HL-60 (cell line): ENCODE measurements at regions not wholly inside any gene's neighbourhood (a gene's known extent, or its start where the extent isn't known, plus 50 kb on each side); places are given as distances from the start of the nearest gene placed in this dataset.

Experiments
- DNase-seq, 2 experiments: peaks; one replicate each; pipeline ENCODE4 v3.0.0-alpha.2; 2010 to 2020; ENCODE audit warnings: low read depth in 1 of 2, low spot score in 1 of 2
- H3K27ac ChIP-seq: fragments of 250-450 bp; sonication (Bioruptor Pico); replicated peaks from 2 replicates; pipeline ENCODE4 v1.5.1; 2020; ENCODE audit warnings: mild to moderate bottlenecking, moderate library complexity
- H3K27me3 ChIP-seq: fragments of 250-450 bp; sonication (Bioruptor Pico); 2 replicates; pipeline ENCODE4 v1.5.1; 2021; ENCODE audit warnings: mild to moderate bottlenecking, moderate library complexity; ENCODE audit not compliant: insufficient read depth, poor library complexity, severe bottlenecking
- H3K4me3 ChIP-seq: replicated peaks from 2 replicates; pipeline ENCODE4 v1.5.1; 2011; ENCODE audit warnings: mild to moderate bottlenecking, control low read depth, low read length; ENCODE audit not compliant: insufficient read depth
- CTCF ChIP-seq: IDR thresholded peaks from one replicate; pipeline ENCODE4 v1.5.1; 2011; ENCODE audit warnings: low read length, control low read depth, inconsistent platforms; ENCODE audit not compliant: insufficient read depth
- GABPA ChIP-seq: IDR thresholded peaks from 2 replicates; pipeline ENCODE4 v1.6.1; 2012; ENCODE audit warnings: low read depth
- POLR2AphosphoS5 ChIP-seq: IDR thresholded peaks from 2 replicates; pipeline ENCODE4 v1.6.1; 2012; ENCODE audit warnings: low read depth
- REST ChIP-seq: IDR thresholded peaks from 2 replicates; pipeline ENCODE4 v1.6.1; 2012; ENCODE audit warnings: low read depth; ENCODE audit not compliant: insufficient replicate concordance
- SPI1 ChIP-seq: IDR thresholded peaks from 2 replicates; pipeline ENCODE4 v1.6.1; 2012; ENCODE audit warnings: low read depth, mild to moderate bottlenecking, borderline replicate concordance

GRCh38 chr16:49058382-49058781 lies 223.3 kb downstream of the CBLN1 start:
- no peaks in the 10 kb centered on the region for H3K27me3 ChIP-seq
- TF ChIP-seq GABPA (no peak), CTCF (no peak)
- no peak overlapping the region for H3K4me3 ChIP-seq
- no peak overlapping the region for H3K27ac ChIP-seq
- no peak for DNase-seq

GRCh38 chr16:49057936-49058335 lies 223.7 kb downstream of the CBLN1 start:
- Histone ChIP-seq H3K27me3 (no peaks in the 10 kb centered on the region), H3K4me3 (no peak overlapping the region), H3K27ac (no peak overlapping the region)
- TF ChIP-seq CTCF (no peak), GABPA (no peak), POLR2AphosphoS5 (no peak), SPI1 (no peak), REST (no peak)
- no peak for DNase-seq

GRCh38 chr16:49057391-49057790 lies 224.2 kb downstream of the CBLN1 start:
- Histone ChIP-seq H3K27ac (no peak overlapping the region), H3K27me3 (no peaks in the 10 kb centered on the region), H3K4me3 (no peak overlapping the region)
- TF ChIP-seq GABPA (no peak), REST (no peak), SPI1 (no peak), CTCF (no peak), POLR2AphosphoS5 (no peak)
- no peak for DNase-seq

GRCh38 chr16:49056546-49056945 lies 225.1 kb downstream of the CBLN1 start:
- TF ChIP-seq GABPA (no peak), REST (no peak), CTCF (no peak), POLR2AphosphoS5 (no peak), SPI1 (no peak)
- H3K27ac ChIP-seq, result no peak overlapping the region
- DNase-seq, result no peak
- H3K4me3 ChIP-seq, result no peak overlapping the region
- no peaks in the 10 kb centered on the region for H3K27me3 ChIP-seq
